Transverse colon (tissue), 4 donors: ENCODE measurements at regions not wholly inside any gene's neighbourhood (a gene's known extent, or its start where the extent isn't known, plus 50 kb on each side); places are given as distances from the start of the nearest gene placed in this dataset.

Experiments used
- CTCF ChIP-seq, 5 experiments: fragments of 200-600 bp in 3 of 5; fragments of 450-650 bp in 2 of 5; sonication (generic) in 3 of 5; IDR thresholded peaks; 1 replicate in 2 of 5; 2 replicates in 3 of 5; pipeline ENCODE4 v1.5.1; 2016 to 2017; ENCODE audit warnings: antibody characterized with exemption in 5 of 5, inconsistent platforms in 3 of 5, mild to moderate bottlenecking in 2 of 5, moderate library complexity in 1 of 5
- POLR2A ChIP-seq: fragments of 450-650 bp; IDR thresholded peaks from one replicate; pipeline ENCODE4 v1.6.1; 2016; ENCODE audit warnings: antibody characterized with exemption, mild to moderate bottlenecking, moderate library complexity
- POLR2AphosphoS5 ChIP-seq, 3 donors: sonication (generic); formaldehyde crosslinking; IDR thresholded peaks; one replicate each; pipeline ENCODE4 v1.6.1; 2016; ENCODE audit warnings: antibody characterized with exemption in 3 of 3

DNA sequence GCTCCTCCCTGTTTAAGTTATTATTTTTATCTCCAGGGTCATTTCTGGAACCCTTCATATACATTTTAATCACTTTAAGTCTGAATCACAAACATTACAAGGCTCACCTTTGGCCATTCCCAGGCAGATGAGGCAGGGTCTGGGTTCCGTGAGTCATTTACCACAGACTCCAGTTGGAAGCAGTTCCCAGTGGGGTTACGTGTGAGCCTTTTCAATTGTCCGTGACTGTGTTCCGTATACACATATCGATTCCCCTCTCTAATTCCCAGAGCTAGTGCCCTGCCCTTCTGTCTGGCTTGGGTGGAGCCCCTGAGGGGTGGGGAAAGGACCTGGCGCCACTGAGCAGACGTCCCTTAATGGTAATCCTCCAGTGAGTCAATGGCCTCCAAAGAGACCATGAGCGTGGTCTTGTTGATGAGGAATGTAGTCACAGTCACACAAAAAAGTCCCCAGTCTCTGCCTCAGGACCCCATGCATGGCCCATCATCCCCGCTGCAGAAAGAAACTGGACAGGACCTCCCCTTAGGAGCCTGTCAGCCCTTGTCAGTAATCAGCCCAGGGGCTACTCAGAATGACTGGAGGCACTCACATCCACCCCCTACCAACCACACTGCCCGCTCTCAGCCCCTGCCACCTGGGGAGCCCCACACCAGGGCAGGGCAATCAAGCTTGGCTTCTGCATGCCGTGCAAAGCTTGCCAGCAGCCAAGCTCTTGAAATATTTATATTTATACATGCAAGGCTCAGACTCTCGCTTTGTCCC is 144.4 kb downstream of the ZIC5 start:
- TF ChIP-seq POLR2AphosphoS5 (IDR thresholded peaks at IDR 0.05): no peak
- TF ChIP-seq CTCF (IDR thresholded peaks at IDR 0.05): no peak
- TF ChIP-seq POLR2A: no peak
